GM12878 (cell line): ENCODE measurements at regions not wholly inside any gene's neighbourhood (a gene's known extent, or its start where the extent isn't known, plus 50 kb on each side); places are given as distances from the start of the nearest gene placed in this dataset.
"Not testable (repeated sequence)": the region's sequence is repeated elsewhere in the genome, so short reads cannot be mapped to it uniquely, and the experiment has no call there.

Experiments
- ATAC-seq: fragments of 200-7000 bp; cut with Tn5 transposase; 3 replicates; pipeline ENCODE4 v1.9.1; 2020; ENCODE audit warnings: mild to moderate bottlenecking, moderate library complexity
- BruUV-seq: library from RNA; stranded (reverse); fragments of 400-500 nt; replicated peaks from 2 replicates; lab custom pipeline; 2021; lab: Mats Ljungman, UMichigan
- CTCF ChIA-PET: fragments of 300-600 bp; sonication (Branson Sonifier 250); formaldehyde crosslinking; extraction: SDS; loops from one replicate; lab custom pipeline; 2021; ENCODE audit warnings: inconsistent platforms; lab: Yijun Ruan, JAX
- POLR2A ChIA-PET: fragments of 350-600 bp; formaldehyde crosslinking; extraction: SDS; loops from one replicate; lab custom pipeline; 2021; ENCODE audit warnings: inconsistent platforms; lab: Charles Lee
- RAD21 ChIA-PET: fragments of 300-600 bp; sonication (Branson Sonifier 250); formaldehyde crosslinking; loops from one replicate; lab custom pipeline; 2023; ENCODE audit warnings: antibody characterized with exemption; ENCODE audit not compliant: unreplicated experiment; lab: Charles Lee
- SMC1A ChIA-PET: fragments of 300-600 bp; sonication (Branson Sonifier 250); formaldehyde crosslinking; loops from one replicate; lab custom pipeline; 2023; ENCODE audit not compliant: unreplicated experiment, uncharacterized antibody; lab: Charles Lee
- DNase-seq: peaks from one replicate; pipeline ENCODE4 v3.0.0-alpha.2; 2011; ENCODE audit warnings: low read depth, low spot score
- FAIRE-seq: peaks from 3 replicates; lab custom pipeline; 2011; peaks lifted over from hg19 to GRCh38; lab: Jason Lieb, UNC
- H2AFZ ChIP-seq: 2 replicates; pipeline ENCODE4 v1.6.0; 2011; ENCODE audit warnings: low read depth, low read length, control low read depth; ENCODE audit not compliant: control insufficient read depth
- H3K27ac ChIP-seq: 2 replicates; pipeline ENCODE4 v1.5.1; 2011; ENCODE audit warnings: control low read depth; ENCODE audit not compliant: control insufficient read depth, insufficient read depth
- H3K27me3 ChIP-seq, 2 experiments: replicated peaks in 1 of 2; 2 replicates each; pipeline versions ENCODE4 v1.6.0 to v1.6.1; 2011; ENCODE audit warnings: low read length in 1 of 2; ENCODE audit not compliant: control insufficient read depth in 2 of 2, insufficient read depth in 2 of 2
- H3K36me3 ChIP-seq, 2 experiments: 2 replicates each; pipeline ENCODE4 v1.5.1; 2011; ENCODE audit warnings: low read length in 1 of 2; ENCODE audit not compliant: control insufficient read depth in 2 of 2, insufficient read depth in 2 of 2
- H3K4me1 ChIP-seq: 2 replicates; pipeline ENCODE4 v1.6.1; 2011; ENCODE audit warnings: mild to moderate bottlenecking, low read length, moderate library complexity, mixed read lengths; ENCODE audit not compliant: control insufficient read depth, insufficient read depth
- H3K4me2 ChIP-seq: 2 replicates; pipeline ENCODE4 v1.6.0; 2011; ENCODE audit warnings: control low read depth; ENCODE audit not compliant: control insufficient read depth, insufficient read depth
- H3K4me3 ChIP-seq: fragments of 200-600 bp; sonication (generic); 2 replicates; pipeline ENCODE4 v1.5.1; 2016
- H3K79me2 ChIP-seq: 2 replicates; pipeline ENCODE4 v1.6.0; 2011; ENCODE audit warnings: low read length; ENCODE audit not compliant: control insufficient read depth, insufficient read depth
- H3K9ac ChIP-seq: 2 replicates; pipeline ENCODE4 v1.8.0; 2011; ENCODE audit warnings: low read length, control low read depth, mixed read lengths; ENCODE audit not compliant: control insufficient read depth, insufficient read depth
- H3K9me3 ChIP-seq: replicated peaks from 3 replicates; pipeline ENCODE4 v1.5.1; 2011; ENCODE audit warnings: mild to moderate bottlenecking, low read length; ENCODE audit not compliant: control insufficient read depth, insufficient read depth
- H4K20me1 ChIP-seq: 2 replicates; pipeline ENCODE4 v1.6.0; 2011; ENCODE audit not compliant: control insufficient read depth, insufficient read depth
- FOS ChIP-seq: IDR thresholded peaks from 3 replicates; pipeline ENCODE4 v1.6.1; 2011; ENCODE audit warnings: borderline replicate concordance; ENCODE audit not compliant: insufficient read length; ENCODE audit errors: extremely low read depth
- HDGF ChIP-seq: fragments of 450-650 bp; IDR thresholded peaks from 2 replicates; pipeline ENCODE4 v1.6.1; 2016; ENCODE audit warnings: antibody characterized with exemption
- POLR2AphosphoS2 ChIP-seq: IDR thresholded peaks from 2 replicates; pipeline ENCODE4 v1.6.1; 2011; ENCODE audit warnings: low read depth, mild to moderate bottlenecking, low read length, improper control_type of control experiment, moderate library complexity
- RFX5 ChIP-seq: IDR thresholded peaks from 2 replicates; pipeline ENCODE4 v1.6.1; 2011; ENCODE audit warnings: low read depth, low read length, improper control_type of control experiment
- SIN3A ChIP-seq: IDR thresholded peaks from 2 replicates; pipeline ENCODE4 v1.6.1; 2012; ENCODE audit warnings: low read depth, low read length, improper control_type of control experiment
- SREBF1 ChIP-seq: IDR thresholded peaks from 2 replicates; pipeline ENCODE4 v1.6.1; 2012; ENCODE audit warnings: mild to moderate bottlenecking, low read length
- WRNIP1 ChIP-seq: IDR thresholded peaks from 2 replicates; pipeline ENCODE4 v1.6.1; 2011; ENCODE audit warnings: low read depth, low read length, improper control_type of control experiment, borderline replicate concordance
- WGBS: methylation state at CpG from one replicate; pipeline ENCODE4 v1.1.6; 2016; ENCODE audit warnings: low lambda C conversion rate; ENCODE audit not compliant: insufficient replicate concordance, insufficient coverage; ENCODE audit errors: missing lambda C conversion rate; 5-methylcytosine and 5-hydroxymethylcytosine counted together
- in situ Hi-C: fragments of 300-500 bp; cut with MboI; formaldehyde crosslinking; loops from 9 replicates; pipeline ENCODE4 v1.14.3; 2018; ENCODE audit warnings: mixed read lengths
- intact Hi-C: fragments of 100-400 bp; cut with micrococcal nuclease; formaldehyde crosslinking; loops from one replicate; pipeline ENCODE4 v1.14.2; 2022; ENCODE audit not compliant: unreplicated experiment
- TF ChIP-seq, protein P1 (sequence below): IDR thresholded peaks from 2 replicates; pipeline ENCODE4 v1.6.1; 2012; ENCODE audit warnings: improper control_type of control experiment, low read depth, low read length; ENCODE audit not compliant: insufficient replicate concordance
- TF ChIP-seq, protein P2 (sequence below): fragments of 150-350 bp; IDR thresholded peaks from 2 replicates; pipeline ENCODE4 v1.6.1; 2014; ENCODE audit warnings: mild to moderate bottlenecking, low read depth, low read length
- TF ChIP-seq, protein P3 (sequence below): fragments of 450-650 bp; IDR thresholded peaks from 2 replicates; pipeline ENCODE4 v1.6.1; 2017; ENCODE audit warnings: mild to moderate bottlenecking

DNA sequence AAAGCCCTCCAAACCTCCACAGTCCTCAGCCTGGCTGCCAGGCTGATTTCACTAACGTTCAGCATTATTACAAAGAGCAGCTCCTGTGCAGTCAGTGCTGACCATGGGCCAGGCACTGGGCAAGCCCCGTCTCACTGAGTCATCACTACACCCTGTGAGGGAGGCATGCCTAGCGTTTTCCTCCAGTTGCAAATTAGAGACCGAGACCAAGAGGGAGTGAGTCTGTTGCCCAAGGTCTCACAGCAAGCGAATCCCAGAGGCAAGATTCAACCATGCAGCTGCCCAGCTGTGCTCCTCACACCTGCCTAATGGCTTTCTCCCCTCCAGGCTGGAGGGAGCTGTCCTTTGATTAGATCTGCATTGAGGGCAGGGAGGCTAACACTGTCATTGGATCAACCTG lies 229.3 kb upstream of the LHX5 start:
- ATAC-seq: no peak
- ChIA-PET SMC1A (no interaction called here), RAD21 (no interaction called here), CTCF (no interaction called here), POLR2A (no interaction called here)
- Histone ChIP-seq H3K9ac (no peak overlapping the region), H3K27me3 (no peaks in the 10 kb centered on the region; a peak in 1 of 4 replicates), H3K4me1 (no peaks in the 10 kb centered on the region), H3K36me3 (no peaks in the 10 kb centered on the region), H3K4me2 (no peak overlapping the region), H4K20me1 (no peaks in the 10 kb centered on the region), H3K9me3 (no peaks in the 10 kb centered on the region; the same call in 2 of the 3 replicates), H3K27ac (no peak overlapping the region), H3K79me2 (no peaks in the 10 kb centered on the region), H2AFZ (no peak overlapping the region), H3K4me3 (no peak overlapping the region)
- in situ Hi-C loops: no loop called here
- intact Hi-C loops: no loop called here
- WGBS: 20% methylated on average over 5 of the region's 5 CpGs
- TF ChIP-seq, protein P1, sequence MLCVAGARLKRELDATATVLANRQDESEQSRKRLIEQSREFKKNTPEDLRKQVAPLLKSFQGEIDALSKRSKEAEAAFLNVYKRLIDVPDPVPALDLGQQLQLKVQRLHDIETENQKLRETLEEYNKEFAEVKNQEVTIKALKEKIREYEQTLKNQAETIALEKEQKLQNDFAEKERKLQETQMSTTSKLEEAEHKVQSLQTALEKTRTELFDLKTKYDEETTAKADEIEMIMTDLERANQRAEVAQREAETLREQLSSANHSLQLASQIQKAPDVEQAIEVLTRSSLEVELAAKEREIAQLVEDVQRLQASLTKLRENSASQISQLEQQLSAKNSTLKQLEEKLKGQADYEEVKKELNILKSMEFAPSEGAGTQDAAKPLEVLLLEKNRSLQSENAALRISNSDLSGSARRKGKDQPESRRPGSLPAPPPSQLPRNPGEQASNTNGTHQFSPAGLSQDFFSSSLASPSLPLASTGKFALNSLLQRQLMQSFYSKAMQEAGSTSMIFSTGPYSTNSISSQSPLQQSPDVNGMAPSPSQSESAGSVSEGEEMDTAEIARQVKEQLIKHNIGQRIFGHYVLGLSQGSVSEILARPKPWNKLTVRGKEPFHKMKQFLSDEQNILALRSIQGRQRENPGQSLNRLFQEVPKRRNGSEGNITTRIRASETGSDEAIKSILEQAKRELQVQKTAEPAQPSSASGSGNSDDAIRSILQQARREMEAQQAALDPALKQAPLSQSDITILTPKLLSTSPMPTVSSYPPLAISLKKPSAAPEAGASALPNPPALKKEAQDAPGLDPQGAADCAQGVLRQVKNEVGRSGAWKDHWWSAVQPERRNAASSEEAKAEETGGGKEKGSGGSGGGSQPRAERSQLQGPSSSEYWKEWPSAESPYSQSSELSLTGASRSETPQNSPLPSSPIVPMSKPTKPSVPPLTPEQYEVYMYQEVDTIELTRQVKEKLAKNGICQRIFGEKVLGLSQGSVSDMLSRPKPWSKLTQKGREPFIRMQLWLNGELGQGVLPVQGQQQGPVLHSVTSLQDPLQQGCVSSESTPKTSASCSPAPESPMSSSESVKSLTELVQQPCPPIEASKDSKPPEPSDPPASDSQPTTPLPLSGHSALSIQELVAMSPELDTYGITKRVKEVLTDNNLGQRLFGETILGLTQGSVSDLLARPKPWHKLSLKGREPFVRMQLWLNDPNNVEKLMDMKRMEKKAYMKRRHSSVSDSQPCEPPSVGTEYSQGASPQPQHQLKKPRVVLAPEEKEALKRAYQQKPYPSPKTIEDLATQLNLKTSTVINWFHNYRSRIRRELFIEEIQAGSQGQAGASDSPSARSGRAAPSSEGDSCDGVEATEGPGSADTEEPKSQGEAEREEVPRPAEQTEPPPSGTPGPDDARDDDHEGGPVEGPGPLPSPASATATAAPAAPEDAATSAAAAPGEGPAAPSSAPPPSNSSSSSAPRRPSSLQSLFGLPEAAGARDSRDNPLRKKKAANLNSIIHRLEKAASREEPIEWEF: no peak
- TF ChIP-seq, protein P2, sequence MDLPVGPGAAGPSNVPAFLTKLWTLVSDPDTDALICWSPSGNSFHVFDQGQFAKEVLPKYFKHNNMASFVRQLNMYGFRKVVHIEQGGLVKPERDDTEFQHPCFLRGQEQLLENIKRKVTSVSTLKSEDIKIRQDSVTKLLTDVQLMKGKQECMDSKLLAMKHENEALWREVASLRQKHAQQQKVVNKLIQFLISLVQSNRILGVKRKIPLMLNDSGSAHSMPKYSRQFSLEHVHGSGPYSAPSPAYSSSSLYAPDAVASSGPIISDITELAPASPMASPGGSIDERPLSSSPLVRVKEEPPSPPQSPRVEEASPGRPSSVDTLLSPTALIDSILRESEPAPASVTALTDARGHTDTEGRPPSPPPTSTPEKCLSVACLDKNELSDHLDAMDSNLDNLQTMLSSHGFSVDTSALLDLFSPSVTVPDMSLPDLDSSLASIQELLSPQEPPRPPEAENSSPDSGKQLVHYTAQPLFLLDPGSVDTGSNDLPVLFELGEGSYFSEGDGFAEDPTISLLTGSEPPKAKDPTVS: no peak
- no peak for TF ChIP-seq HDGF
- TF ChIP-seq RFX5: no peak
- no peak for TF ChIP-seq SREBF1
- no peak for TF ChIP-seq POLR2AphosphoS2
- TF ChIP-seq SIN3A: no peak
- no peak for TF ChIP-seq WRNIP1
- TF ChIP-seq FOS: no peak
- TF ChIP-seq, protein P3, sequence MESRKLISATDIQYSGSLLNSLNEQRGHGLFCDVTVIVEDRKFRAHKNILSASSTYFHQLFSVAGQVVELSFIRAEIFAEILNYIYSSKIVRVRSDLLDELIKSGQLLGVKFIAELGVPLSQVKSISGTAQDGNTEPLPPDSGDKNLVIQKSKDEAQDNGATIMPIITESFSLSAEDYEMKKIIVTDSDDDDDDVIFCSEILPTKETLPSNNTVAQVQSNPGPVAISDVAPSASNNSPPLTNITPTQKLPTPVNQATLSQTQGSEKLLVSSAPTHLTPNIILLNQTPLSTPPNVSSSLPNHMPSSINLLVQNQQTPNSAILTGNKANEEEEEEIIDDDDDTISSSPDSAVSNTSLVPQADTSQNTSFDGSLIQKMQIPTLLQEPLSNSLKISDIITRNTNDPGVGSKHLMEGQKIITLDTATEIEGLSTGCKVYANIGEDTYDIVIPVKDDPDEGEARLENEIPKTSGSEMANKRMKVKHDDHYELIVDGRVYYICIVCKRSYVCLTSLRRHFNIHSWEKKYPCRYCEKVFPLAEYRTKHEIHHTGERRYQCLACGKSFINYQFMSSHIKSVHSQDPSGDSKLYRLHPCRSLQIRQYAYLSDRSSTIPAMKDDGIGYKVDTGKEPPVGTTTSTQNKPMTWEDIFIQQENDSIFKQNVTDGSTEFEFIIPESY: no peak
- no TSS peak for BruUV-seq
- DNase-seq: no peak
- no peak for FAIRE-seq

DNA sequence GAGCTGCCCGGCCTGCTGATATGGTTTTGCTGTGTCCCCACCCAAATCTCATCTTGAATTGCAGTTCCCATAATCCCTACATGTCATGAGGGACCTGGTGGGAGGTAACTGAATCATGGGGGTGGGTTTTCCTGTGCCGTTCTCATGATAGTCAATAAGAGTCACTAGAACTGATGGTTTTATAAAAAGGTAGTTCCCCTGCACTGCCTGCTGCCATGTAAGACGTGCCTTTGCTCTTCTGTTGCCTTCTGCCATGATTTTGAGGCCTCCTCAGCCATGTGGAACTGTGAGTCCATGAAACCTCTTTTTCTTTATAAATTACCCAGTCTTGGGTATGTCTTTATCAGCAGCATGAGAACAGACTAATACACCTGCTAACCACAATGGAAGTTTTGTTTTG lies 228.3 kb upstream of the LHX5 start:
- H3K36me3 ChIP-seq, POLR2A ChIA-PET, RAD21 ChIA-PET, H3K4me2 ChIP-seq, CTCF ChIA-PET, H3K27me3 ChIP-seq, FAIRE-seq, BruUV-seq, H3K27ac ChIP-seq, H3K9ac ChIP-seq, H2AFZ ChIP-seq, H4K20me1 ChIP-seq, ATAC-seq, in situ Hi-C loops, H3K4me3 ChIP-seq, DNase-seq, H3K9me3 ChIP-seq, H3K79me2 ChIP-seq, SMC1A ChIA-PET, H3K4me1 ChIP-seq, intact Hi-C loops: not testable (repeated sequence)
- 11% methylated on average over 3 of the region's 3 CpGs for WGBS
